A549 (cell line): ENCODE measurements at regions not wholly inside any gene's neighbourhood (a gene's known extent, or its start where the extent isn't known, plus 50 kb on each side); places are given as distances from the start of the nearest gene placed in this dataset.

Experiments
- ATAC-seq, 2 experiments: fragments of 200-7000 bp in 1 of 2; fragments of >200 bp in 1 of 2; cut with Nextera tagmentation in 1 of 2; cut with Tn5 transposase in 1 of 2; 3 replicates each; pipeline versions ENCODE4 v1.8.0 to v1.9.1; 2018 to 2020; ENCODE audit warnings: mild to moderate bottlenecking in 1 of 2, moderate library complexity in 1 of 2
- CTCF ChIA-PET: fragments of 300-600 bp; sonication (Branson Sonifier 250); formaldehyde crosslinking; extraction: SDS; loops from one replicate; lab custom pipeline; 2021; ENCODE audit warnings: antibody characterized with exemption, inconsistent platforms; lab: Yijun Ruan, JAX
- POLR2A ChIA-PET: fragments of 350-600 bp; formaldehyde crosslinking; extraction: SDS; loops from one replicate; lab custom pipeline; 2021; ENCODE audit warnings: antibody characterized with exemption, inconsistent platforms; lab: Yijun Ruan, JAX
- DNase-seq, 2 experiments: peaks; one replicate each; pipeline versions ENCODE4 v3.0.0 to v3.0.0-alpha.2; 2011 to 2016; ENCODE audit warnings: low read depth in 1 of 2, low spot score in 1 of 2
- FAIRE-seq: peaks from 2 replicates; lab custom pipeline; 2011; peaks lifted over from hg19 to GRCh38; lab: Jason Lieb, UNC
- H3K27ac ChIP-seq, 2 experiments: fragments of >200 bp; sonication (Bioruptor Twin); formaldehyde crosslinking; 3 replicates each; pipeline ENCODE4 v1.5.1; 2016 to 2017
- H3K4me1 ChIP-seq: fragments of >200 bp; sonication (Bioruptor Twin); formaldehyde crosslinking; 3 replicates; pipeline ENCODE4 v1.6.1; 2016
- H3K4me2 ChIP-seq: fragments of >200 bp; sonication (Bioruptor Twin); formaldehyde crosslinking; 3 replicates; pipeline ENCODE4 v1.6.1; 2016
- H3K4me3 ChIP-seq: fragments of >200 bp; sonication (Bioruptor Twin); formaldehyde crosslinking; 3 replicates; pipeline ENCODE4 v1.5.1; 2016
- H3K9me3 ChIP-seq: fragments of >200 bp; sonication (Bioruptor Twin); formaldehyde crosslinking; 3 replicates; pipeline ENCODE4 v1.6.1; 2016
- BHLHE40 ChIP-seq: IDR thresholded peaks from 2 replicates; pipeline ENCODE4 v1.6.1; 2012; ENCODE audit warnings: low read depth, low read length, inconsistent platforms
- CBX8 ChIP-seq: fragments of 200-600 bp; sonication (generic); IDR thresholded peaks from 2 replicates; pipeline ENCODE4 v1.6.1; 2016
- CEBPB ChIP-seq, 2 experiments: fragments of >200 bp in 1 of 2; sonication (Bioruptor Twin) in 1 of 2; formaldehyde crosslinking in 1 of 2; IDR thresholded peaks; 2 replicates each; pipeline ENCODE4 v1.6.1; 2012 to 2016
- CHD4 ChIP-seq: fragments of 200-600 bp; sonication (generic); IDR thresholded peaks from 2 replicates; pipeline ENCODE4 v1.6.1; 2016; ENCODE audit warnings: antibody characterized with exemption, mild to moderate bottlenecking, borderline replicate concordance
- EHF ChIP-seq: fragments of 250-450 bp; sonication (Bioruptor Pico); IDR thresholded peaks from 2 replicates; pipeline ENCODE4 v1.5.0; 2020; ENCODE audit warnings: mild to moderate bottlenecking
- EHMT2 ChIP-seq: fragments of 200-600 bp; sonication (generic); IDR thresholded peaks from 2 replicates; pipeline ENCODE4 v1.6.1; 2016; ENCODE audit warnings: antibody characterized with exemption, low read depth, mild to moderate bottlenecking, moderate library complexity
- ESRRA ChIP-seq: fragments of 150-350 bp; IDR thresholded peaks from 2 replicates; pipeline ENCODE4 v1.6.1; 2014; ENCODE audit warnings: mild to moderate bottlenecking, low read length, borderline replicate concordance
- FOXS1 ChIP-seq: fragments of 250-450 bp; sonication (Bioruptor Pico); IDR thresholded peaks from 2 replicates; pipeline ENCODE4 v1.5.0; 2020; ENCODE audit warnings: mild to moderate bottlenecking, moderate library complexity
- HEYL ChIP-seq: fragments of 250-450 bp; sonication (Bioruptor Pico); IDR thresholded peaks from 2 replicates; pipeline ENCODE4 v1.8.0; 2021; ENCODE audit warnings: mild to moderate bottlenecking, moderate library complexity
- HOXA7 ChIP-seq: fragments of 250-450 bp; sonication (Bioruptor Pico); IDR thresholded peaks from 2 replicates; pipeline ENCODE4 v1.5.0; 2020; ENCODE audit warnings: mild to moderate bottlenecking, moderate library complexity
- KDM5A ChIP-seq: fragments of 200-600 bp; sonication (generic); IDR thresholded peaks from 2 replicates; pipeline ENCODE4 v1.6.1; 2016; ENCODE audit warnings: antibody characterized with exemption, mild to moderate bottlenecking
- MAZ ChIP-seq: fragments of 150-350 bp; IDR thresholded peaks from 2 replicates; pipeline ENCODE4 v1.6.1; 2014; ENCODE audit warnings: antibody characterized with exemption, low read depth, low read length, borderline replicate concordance
- MYC ChIP-seq: IDR thresholded peaks from 2 replicates; pipeline ENCODE4 v1.6.1; 2012; ENCODE audit warnings: mild to moderate bottlenecking, inconsistent platforms, low read length, improper control_type of control experiment, borderline replicate concordance
- NR3C1 ChIP-seq: fragments of >200 bp; sonication (Bioruptor Twin); formaldehyde crosslinking; IDR thresholded peaks from 3 replicates; pipeline ENCODE4 v1.6.1; 2017
- PHF8 ChIP-seq: fragments of 200-600 bp; sonication (generic); IDR thresholded peaks from 2 replicates; pipeline ENCODE4 v1.6.1; 2016; ENCODE audit warnings: low read depth, mild to moderate bottlenecking, antibody characterized with exemption, moderate library complexity, borderline replicate concordance
- POLR2A ChIP-seq: IDR thresholded peaks from 2 replicates; pipeline ENCODE4 v1.6.1; 2012; ENCODE audit warnings: mild to moderate bottlenecking, low read length
- POLR2AphosphoS2 ChIP-seq: conservative IDR thresholded peaks from 2 replicates; pipeline ENCODE4 v1.6.1; 2012; ENCODE audit warnings: low read length, improper control_type of control experiment, inconsistent platforms
- RAD21 ChIP-seq, 2 experiments: fragments of >200 bp in 1 of 2; sonication (Bioruptor Twin) in 1 of 2; formaldehyde crosslinking in 1 of 2; IDR thresholded peaks in 1 of 2; conservative IDR thresholded peaks in 1 of 2; 2 replicates in 1 of 2; 3 replicates in 1 of 2; pipeline ENCODE4 v1.6.1; 2012 to 2018; ENCODE audit warnings: inconsistent platforms in 1 of 2
- SREBF2 ChIP-seq: fragments of 450-650 bp; IDR thresholded peaks from 2 replicates; pipeline ENCODE4 v1.6.1; 2014; ENCODE audit warnings: mild to moderate bottlenecking, moderate library complexity
- TFCP2L1 ChIP-seq: fragments of 250-450 bp; sonication (Bioruptor Pico); IDR thresholded peaks from 2 replicates; pipeline ENCODE4 v1.5.0; 2021; ENCODE audit warnings: mild to moderate bottlenecking
- ZNF302 ChIP-seq: fragments of 250-450 bp; sonication (Bioruptor Pico); IDR thresholded peaks from 2 replicates; pipeline ENCODE4 v1.9.0; 2021; ENCODE audit warnings: inconsistent platforms, mild to moderate bottlenecking, moderate library complexity
- whole genome bisulfite sequencing: methylation state at CpG from one replicate; pipeline ENCODE4 v1.1.6; 2017; ENCODE audit errors: missing lambda C conversion rate; 5-methylcytosine and 5-hydroxymethylcytosine counted together
- TF ChIP-seq, protein P1 (sequence below): fragments of 250-450 bp; sonication (Bioruptor Pico); IDR thresholded peaks from 2 replicates; pipeline ENCODE4 v1.5.0; 2020; ENCODE audit warnings: low read depth, mild to moderate bottlenecking, moderate library complexity
- TF ChIP-seq, protein P2 (sequence below): fragments of >200 bp; sonication (Bioruptor Twin); formaldehyde crosslinking; IDR thresholded peaks from 3 replicates; pipeline ENCODE4 v1.6.1; 2016
- TF ChIP-seq, protein P3 (sequence below): IDR thresholded peaks from 2 replicates; pipeline ENCODE4 v1.6.1; 2012
- TF ChIP-seq, protein P4 (sequence below): fragments of >200 bp; sonication (Bioruptor Twin); formaldehyde crosslinking; IDR thresholded peaks from 2 replicates; pipeline ENCODE4 v1.6.1; 2016
- TF ChIP-seq, protein P5 (sequence below): fragments of 150-350 bp; IDR thresholded peaks from 2 replicates; pipeline ENCODE4 v1.6.1; 2014; ENCODE audit warnings: low read depth, mild to moderate bottlenecking, low read length
- TF ChIP-seq, protein P6 (sequence below): fragments of 200-600 bp; sonication (generic); IDR thresholded peaks from 2 replicates; pipeline ENCODE4 v1.6.1; 2016; ENCODE audit warnings: antibody characterized with exemption, mild to moderate bottlenecking, moderate library complexity

DNA sequence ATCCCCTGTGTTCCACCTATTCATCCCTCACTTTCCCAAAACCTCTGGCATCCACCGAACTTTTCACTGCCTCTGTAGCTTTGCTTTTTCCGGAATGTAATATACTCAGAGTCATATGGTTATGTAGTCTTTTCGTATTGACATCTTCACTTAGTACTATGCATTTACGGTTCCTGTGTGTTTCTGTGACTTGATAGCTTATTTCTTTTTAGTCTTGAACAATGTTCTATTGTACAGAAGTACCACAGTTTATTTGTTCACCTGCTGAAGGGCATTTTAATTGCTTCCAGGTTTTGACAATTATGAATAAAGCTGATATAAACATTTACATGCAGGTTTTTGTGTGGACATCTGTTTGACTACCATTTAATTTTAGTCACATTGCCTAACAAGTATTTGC lies 154.7 kb upstream of the DOK6 start:
- Histone ChIP-seq H3K4me2 (no peak overlapping the region), H3K4me3 (no peak overlapping the region), H3K4me1 (no peaks in the 10 kb centered on the region), H3K27ac (no peak overlapping the region), H3K9me3 (no peaks in the 10 kb centered on the region)
- DNase-seq = no peak
- no peak for FAIRE-seq
- TF ChIP-seq HEYL (CRISPR knock-in tag) (no peak), SREBF2 (no peak), ESRRA (no peak), TFCP2L1 (CRISPR knock-in tag) (no peak)
- TF ChIP-seq, protein P1, sequence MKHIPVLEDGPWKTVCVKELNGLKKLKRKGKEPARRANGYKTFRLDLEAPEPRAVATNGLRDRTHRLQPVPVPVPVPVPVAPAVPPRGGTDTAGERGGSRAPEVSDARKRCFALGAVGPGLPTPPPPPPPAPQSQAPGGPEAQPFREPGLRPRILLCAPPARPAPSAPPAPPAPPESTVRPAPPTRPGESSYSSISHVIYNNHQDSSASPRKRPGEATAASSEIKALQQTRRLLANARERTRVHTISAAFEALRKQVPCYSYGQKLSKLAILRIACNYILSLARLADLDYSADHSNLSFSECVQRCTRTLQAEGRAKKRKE = no peak
- 21% methylated on average over 4 of the region's 4 CpGs for WGBS
- ATAC-seq = no peak
- ChIA-PET CTCF (no interaction called here), POLR2A (no interaction called here)

DNA sequence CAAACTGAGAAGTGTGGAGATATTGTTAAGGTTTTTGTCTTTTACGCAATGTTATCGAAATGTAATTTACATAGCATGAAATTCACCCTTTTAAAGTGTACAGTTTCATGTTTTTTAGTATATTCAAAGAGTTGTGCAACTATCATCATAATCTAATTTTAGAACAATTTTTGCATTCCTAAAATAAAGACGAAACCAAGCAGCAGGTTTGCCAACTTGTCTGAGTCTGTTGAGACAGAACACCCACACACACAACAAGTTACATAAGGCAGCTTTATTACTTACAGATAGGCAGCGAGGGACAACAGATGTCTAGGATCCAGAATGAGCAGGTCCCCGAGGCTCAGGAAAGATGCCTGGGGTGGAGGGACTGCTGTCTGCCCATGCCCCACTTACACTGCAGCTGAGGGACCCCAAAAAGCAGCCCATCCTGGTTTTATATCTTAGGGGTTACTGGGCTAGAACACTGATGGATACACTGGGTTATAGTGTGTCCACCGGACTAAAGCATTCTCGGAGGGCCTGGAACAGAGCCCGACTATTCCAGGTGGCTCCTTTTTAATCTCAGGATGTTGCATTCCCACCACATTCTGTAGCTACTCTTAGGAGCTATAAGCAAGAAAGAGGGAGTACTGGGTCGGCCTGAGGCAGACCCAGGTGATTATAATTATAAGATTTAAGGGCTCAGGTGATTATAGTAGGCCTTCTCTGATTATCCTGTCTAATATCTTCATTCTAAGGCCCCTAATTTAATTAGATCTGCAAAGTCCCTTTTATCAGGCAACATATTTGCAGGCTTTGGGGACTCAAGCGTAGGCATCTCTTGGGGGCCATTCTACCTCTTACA lies 150.2 kb upstream of the DOK6 start:
- ChIA-PET CTCF (no interaction called here), POLR2A (no interaction called here)
- no peak for ATAC-seq

DNA sequence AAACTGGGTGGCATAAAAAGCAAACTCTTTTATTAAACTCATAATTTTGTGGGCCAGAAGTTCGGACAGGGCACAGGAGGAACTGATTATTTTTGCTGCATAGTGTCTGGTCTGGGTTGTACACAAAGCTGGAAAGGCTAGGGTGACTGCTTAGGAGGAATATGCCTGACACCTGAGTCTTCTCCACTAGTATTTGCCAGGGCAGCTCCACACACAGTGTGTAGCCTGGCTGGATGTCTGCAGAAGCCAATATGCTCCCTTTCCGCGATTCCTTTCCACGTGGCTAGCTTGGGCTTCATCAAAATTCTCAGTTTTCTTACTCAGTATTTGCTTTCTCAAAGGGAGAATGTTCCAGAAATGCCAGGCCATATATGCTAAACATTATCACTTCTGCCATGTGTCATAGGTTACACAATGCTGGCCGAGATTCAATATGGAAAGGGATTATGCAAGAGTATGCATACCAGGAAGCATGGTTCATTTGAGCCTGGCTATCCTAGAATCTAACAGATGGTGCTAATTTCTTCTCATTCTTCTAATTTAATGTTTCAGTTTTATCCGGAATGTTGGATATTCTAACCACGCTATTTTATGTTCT lies 142.7 kb upstream of the DOK6 start:
- no peak overlapping the region for H3K27ac ChIP-seq
- CTCF ChIA-PET = no interaction called here
- no peak overlapping the region for H3K4me2 ChIP-seq
- H3K4me3 ChIP-seq = no peak overlapping the region
- no peaks in the 10 kb centered on the region for H3K4me1 ChIP-seq
- 31% methylated on average over 7 of the region's 7 CpGs for WGBS
- H3K9me3 ChIP-seq = no peaks in the 10 kb centered on the region
- FAIRE-seq (no peak), ATAC-seq (no peak), DNase-seq (no peak)
- POLR2A ChIA-PET = no interaction called here
- TF ChIP-seq FOXS1 (no peak), KDM5A (no peak), PHF8 (no peak), MAZ (no peak), NR3C1 (no peak), RAD21 (conservative IDR thresholded peaks at IDR 0.05 in 1 of 2, IDR thresholded peaks at IDR 0.05 in 1 of 2) (no peak), HEYL (CRISPR knock-in tag) (no peak), POLR2A (no peak), BHLHE40 (no peak), EHMT2 (no peak)
- TF ChIP-seq, protein P2, sequence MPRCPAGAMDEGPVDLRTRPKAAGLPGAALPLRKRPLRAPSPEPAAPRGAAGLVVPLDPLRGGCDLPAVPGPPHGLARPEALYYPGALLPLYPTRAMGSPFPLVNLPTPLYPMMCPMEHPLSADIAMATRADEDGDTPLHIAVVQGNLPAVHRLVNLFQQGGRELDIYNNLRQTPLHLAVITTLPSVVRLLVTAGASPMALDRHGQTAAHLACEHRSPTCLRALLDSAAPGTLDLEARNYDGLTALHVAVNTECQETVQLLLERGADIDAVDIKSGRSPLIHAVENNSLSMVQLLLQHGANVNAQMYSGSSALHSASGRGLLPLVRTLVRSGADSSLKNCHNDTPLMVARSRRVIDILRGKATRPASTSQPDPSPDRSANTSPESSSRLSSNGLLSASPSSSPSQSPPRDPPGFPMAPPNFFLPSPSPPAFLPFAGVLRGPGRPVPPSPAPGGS = no peak
- TF ChIP-seq, protein P3, sequence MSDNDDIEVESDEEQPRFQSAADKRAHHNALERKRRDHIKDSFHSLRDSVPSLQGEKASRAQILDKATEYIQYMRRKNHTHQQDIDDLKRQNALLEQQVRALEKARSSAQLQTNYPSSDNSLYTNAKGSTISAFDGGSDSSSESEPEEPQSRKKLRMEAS = no peak
- TF ChIP-seq, protein P4, sequence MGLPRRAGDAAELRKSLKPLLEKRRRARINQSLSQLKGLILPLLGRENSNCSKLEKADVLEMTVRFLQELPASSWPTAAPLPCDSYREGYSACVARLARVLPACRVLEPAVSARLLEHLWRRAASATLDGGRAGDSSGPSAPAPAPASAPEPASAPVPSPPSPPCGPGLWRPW = no peak
- TF ChIP-seq, protein P1 = no peak

More for the DNA sequence above, 150.2 kb upstream of the DOK6 start:
- FAIRE-seq (no peak), DNase-seq (no peak)
- 15% methylated on average over 7 of the region's 10 CpGs for WGBS
- TF ChIP-seq, protein P5, sequence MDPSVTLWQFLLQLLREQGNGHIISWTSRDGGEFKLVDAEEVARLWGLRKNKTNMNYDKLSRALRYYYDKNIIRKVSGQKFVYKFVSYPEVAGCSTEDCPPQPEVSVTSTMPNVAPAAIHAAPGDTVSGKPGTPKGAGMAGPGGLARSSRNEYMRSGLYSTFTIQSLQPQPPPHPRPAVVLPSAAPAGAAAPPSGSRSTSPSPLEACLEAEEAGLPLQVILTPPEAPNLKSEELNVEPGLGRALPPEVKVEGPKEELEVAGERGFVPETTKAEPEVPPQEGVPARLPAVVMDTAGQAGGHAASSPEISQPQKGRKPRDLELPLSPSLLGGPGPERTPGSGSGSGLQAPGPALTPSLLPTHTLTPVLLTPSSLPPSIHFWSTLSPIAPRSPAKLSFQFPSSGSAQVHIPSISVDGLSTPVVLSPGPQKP = no peak
- TF ChIP-seq, protein P6, sequence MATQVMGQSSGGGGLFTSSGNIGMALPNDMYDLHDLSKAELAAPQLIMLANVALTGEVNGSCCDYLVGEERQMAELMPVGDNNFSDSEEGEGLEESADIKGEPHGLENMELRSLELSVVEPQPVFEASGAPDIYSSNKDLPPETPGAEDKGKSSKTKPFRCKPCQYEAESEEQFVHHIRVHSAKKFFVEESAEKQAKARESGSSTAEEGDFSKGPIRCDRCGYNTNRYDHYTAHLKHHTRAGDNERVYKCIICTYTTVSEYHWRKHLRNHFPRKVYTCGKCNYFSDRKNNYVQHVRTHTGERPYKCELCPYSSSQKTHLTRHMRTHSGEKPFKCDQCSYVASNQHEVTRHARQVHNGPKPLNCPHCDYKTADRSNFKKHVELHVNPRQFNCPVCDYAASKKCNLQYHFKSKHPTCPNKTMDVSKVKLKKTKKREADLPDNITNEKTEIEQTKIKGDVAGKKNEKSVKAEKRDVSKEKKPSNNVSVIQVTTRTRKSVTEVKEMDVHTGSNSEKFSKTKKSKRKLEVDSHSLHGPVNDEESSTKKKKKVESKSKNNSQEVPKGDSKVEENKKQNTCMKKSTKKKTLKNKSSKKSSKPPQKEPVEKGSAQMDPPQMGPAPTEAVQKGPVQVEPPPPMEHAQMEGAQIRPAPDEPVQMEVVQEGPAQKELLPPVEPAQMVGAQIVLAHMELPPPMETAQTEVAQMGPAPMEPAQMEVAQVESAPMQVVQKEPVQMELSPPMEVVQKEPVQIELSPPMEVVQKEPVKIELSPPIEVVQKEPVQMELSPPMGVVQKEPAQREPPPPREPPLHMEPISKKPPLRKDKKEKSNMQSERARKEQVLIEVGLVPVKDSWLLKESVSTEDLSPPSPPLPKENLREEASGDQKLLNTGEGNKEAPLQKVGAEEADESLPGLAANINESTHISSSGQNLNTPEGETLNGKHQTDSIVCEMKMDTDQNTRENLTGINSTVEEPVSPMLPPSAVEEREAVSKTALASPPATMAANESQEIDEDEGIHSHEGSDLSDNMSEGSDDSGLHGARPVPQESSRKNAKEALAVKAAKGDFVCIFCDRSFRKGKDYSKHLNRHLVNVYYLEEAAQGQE = no peak
- no peak for TF ChIP-seq CBX8
- no peak for TF ChIP-seq EHF (CRISPR knock-in tag)
- no peak for TF ChIP-seq EHMT2
- TF ChIP-seq POLR2AphosphoS2 = no peak
- no peak for TF ChIP-seq HOXA7 (CRISPR knock-in tag)
- no peak for TF ChIP-seq MYC
- no peak for TF ChIP-seq CHD4
- no peak for TF ChIP-seq CEBPB (IDR thresholded peaks at IDR 0.05)
- TF ChIP-seq ZNF302 (CRISPR knock-in tag) = no peak
- H3K4me2 ChIP-seq = no peak overlapping the region
- H3K4me3 ChIP-seq = no peak overlapping the region
- no peaks in the 10 kb centered on the region for H3K4me1 ChIP-seq
- H3K27ac ChIP-seq = no peak overlapping the region
- no peaks in the 10 kb centered on the region for H3K9me3 ChIP-seq
